Activated T-helper 1 cell treated with anti-CD3 and anti-CD28 coated beads, Interleukin-2, amount 50 U/mL, for 16 hours (primary cell): ENCODE measurements at regions not wholly inside any gene's neighbourhood (a gene's known extent, or its start where the extent isn't known, plus 50 kb on each side); places are given as distances from the start of the nearest gene placed in this dataset.
"Not testable (repeated sequence)": the region's sequence is repeated elsewhere in the genome, so short reads cannot be mapped to it uniquely, and the experiment has no call there.

ENCODE experiments used
- DNase-seq, 2 donors: peaks; one replicate each; pipeline ENCODE4 v3.0.0-alpha.2; 2020; ENCODE audit warnings: low read depth in 1 of 2, low spot score in 1 of 2

DNA sequence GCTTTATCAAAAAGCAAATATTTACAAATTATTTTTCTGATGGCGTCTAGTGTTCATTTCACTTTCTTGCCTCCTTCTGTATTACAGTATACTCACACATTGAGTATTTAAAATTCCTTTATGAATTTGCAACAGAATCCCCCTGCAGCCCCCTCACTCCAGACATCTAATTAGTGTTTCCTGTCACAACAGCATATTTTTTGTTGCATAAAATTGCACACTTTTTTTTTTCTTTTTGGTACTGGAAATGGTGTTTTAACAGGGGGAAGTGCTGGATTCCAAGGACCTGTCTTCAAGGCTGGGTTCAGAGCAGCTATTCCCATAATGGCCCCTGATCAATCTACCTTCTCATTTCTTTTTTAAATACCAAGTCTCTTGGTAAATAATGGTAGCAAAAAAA lies 184.3 kb upstream of the HMCN1 start:
- DNase-seq, result no peak

DNA sequence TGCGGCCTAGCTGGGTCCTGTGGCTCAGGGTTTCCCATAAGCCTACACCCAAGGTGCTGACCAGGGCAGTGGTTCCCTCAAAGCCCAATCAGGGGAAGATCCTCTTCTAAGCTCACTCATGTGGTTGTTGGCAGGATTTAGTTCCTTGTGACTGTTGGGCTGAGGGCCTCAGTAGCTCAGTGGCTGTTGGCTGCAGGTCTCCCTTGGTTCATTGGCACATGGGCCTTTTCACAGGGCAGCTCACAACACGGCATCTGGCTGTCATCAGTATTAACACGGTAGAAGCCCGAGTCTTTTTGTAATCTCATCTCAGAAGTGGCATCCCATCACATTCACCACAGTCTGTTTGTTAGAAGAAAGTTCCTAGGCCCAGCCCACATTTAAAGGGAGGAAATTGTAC lies 188.2 kb upstream of the HMCN1 start:
- DNase-seq, result no peak

DNA sequence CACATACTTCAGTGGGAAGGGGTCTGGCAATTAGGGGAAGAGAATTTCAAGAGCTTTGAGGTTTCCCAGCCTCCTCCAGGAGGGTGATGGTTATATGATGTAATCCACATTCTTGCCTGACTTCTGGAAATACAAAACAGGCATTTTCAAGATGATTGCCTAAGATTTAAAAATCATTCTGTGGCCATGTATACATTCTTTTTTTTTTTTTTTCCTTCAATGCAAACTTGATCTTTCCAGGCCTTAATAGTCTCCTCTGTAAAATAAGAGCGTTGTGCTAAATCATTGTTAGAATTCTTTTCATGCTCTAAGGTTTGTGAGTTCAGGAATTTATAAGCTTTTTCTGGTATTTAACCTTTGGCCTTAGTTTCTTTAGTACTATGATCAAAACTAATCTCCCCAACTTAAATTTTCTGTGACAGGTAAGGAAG lies 192.3 kb upstream of the HMCN1 start:
- no peak for DNase-seq

DNA sequence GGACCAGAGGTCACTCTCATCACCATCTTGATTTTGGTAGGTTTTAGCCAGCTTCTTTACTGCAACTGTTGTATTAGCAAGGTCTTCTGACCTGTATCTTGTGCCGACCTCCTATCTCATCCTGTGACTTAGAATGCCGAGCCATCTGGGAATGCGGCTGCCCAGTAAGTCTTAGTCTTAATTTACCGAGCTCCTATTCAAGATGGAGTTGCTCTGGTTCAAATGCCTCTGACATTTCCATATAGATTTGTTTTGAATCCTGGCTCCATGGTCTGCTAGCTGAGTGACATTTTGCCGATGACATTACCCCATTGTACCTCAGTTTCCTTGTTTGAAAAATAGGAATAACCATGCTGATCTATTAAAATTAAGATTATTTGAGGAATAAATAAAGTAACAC lies 193.9 kb upstream of the HMCN1 start:
- no peak for DNase-seq

DNA sequence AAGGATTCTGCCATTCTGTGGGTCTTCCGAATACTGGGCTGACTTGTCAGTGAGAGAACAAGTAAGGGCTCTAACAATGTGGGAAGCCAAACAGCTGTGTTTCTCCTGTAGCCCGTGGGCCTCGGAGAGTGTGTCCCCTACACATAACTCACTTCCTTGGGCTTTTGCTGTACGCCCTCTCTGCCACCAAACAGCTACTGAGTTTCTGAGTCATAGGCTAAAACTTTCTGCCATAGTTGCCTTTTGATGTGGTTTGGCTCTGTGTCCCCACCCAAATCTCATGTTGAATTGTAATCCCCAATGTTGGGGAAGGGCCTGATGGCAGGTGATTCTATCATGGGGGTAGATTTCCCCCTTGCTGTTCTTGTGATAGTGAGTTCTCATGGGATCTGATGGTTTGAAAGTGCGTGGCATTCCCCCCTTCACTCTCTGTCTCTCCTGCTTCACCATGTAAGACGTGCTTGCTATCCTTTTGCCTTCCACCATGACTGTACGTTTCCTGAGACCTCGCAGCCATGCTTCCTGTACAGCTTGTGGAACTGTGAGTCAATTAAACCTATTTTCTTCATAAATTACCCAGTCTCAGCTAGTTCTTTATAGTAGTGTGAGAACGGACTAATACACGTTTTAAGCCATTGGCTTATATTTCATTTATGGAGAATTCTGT lies 194.8 kb upstream of the HMCN1 start:
- no peak for DNase-seq

DNA sequence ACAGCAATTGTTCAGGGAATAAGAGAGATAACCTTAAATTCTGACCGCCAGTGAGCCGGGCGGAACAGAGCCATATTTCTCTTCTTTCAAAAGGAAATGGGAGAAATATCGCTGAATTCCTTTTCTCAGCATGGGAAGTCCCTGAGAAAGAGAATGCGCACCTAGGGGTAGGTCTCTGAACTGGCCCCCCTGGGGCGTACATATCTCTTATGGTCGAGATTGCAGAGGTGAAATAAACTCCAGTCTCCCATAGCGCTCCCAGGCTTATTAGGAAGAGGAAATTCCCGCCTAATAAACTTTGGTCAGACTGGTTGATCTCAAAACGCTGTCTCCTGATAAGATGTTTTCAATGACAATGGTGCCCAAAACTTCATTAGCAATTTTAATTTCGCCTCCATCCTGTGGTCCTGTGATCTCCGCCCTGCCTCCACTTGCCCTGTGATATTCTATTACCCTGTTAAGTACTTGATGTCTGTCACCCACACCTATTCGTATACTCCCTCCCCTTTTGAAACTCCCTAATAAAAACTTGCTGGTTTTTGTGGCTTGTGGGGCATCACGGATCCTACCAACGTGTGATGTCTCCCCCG lies 195.8 kb upstream of the HMCN1 start:
- DNase-seq, result not testable (repeated sequence)

DNA sequence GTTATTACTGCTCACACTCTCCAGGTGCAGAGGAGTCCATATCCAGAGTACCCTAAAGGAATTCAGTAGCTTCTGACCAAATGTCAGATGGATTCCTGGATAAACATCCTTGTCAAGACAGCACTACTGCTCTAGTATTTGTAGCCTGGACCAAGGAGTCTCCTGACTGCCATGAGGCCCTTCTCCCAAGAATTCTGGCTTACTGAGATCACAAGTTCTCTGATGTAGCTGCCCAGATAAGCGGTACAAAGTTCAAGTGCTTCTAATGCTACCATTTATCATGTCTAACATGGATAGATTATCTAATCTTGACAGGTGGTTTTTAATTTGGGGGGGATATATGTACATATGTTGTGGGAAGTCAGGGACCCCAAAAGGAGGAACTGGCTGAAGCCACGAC lies 196.6 kb upstream of the HMCN1 start:
- DNase-seq, result no peak

DNA sequence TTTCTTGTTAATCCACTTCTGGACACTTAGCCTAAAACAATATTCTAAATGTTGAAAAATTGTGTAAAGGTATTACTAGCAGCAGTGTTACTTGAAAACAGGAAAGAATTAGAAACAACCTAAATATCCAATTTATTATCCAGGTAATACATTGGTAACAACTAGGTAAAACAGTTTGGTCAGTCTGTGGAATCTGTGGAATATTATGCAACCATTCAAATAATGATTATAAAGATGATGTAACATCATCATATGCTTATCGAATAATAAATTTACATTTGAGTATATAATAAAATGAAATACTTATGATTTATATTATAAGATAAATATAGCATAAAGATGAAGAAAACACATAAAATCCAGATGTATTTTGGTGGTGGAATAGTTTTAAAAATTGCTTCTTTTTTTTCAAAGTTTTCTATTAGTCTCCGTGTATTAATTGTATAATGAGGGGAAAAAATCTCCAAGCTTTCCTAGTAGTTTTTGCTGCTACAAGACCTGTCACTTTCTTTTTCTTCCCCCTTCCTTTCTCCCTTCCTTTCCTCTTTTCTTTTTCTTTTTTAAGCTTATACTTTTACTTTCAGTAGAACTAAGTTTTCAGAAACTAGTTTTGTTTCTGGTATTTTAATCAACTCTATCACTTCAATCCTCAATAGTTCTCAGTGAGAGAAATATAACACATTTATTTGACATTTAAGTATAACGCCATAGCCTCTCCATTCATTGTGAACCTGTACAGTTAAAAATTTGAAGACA lies 197.8 kb upstream of the HMCN1 start:
- DNase-seq, result no peak

DNA sequence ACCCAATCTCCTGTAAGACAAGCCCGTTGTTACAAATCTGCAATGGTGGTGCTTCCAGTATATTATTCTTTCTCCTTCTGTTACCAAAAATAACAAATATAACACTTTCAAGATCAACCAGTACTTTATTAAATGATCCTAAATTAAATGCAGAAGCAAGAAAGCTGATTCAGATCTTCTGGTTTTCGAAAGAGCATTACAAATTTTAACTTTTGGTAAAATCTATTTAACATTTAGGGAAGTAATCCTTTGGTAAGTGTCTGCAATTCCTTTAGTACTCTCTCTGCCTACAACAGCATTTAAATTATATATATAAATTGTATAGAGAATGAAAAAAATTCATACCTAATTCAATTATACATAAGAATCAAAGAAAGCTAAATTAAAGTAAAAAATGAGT lies 198.6 kb upstream of the HMCN1 start:
- no peak for DNase-seq

DNA sequence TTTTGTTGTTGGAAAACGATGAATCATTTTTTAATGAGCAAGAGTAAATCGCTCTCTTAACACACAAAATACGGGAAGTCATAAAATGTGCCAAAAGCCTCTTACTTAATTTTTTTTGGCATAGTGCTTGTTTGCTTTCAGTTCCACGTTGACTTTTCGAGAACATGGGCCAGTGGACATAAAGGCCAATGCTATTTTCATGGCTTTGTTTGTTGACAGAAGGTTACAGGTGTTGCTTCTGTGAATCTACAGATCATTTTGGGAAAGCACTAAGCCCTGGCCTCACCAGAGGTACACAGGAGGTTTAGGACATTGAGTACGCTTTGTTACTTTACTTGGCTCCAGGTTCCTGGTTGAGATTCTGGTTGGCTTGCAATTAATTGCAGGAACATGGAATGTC lies 199.4 kb upstream of the HMCN1 start:
- DNase-seq, result no peak

DNA sequence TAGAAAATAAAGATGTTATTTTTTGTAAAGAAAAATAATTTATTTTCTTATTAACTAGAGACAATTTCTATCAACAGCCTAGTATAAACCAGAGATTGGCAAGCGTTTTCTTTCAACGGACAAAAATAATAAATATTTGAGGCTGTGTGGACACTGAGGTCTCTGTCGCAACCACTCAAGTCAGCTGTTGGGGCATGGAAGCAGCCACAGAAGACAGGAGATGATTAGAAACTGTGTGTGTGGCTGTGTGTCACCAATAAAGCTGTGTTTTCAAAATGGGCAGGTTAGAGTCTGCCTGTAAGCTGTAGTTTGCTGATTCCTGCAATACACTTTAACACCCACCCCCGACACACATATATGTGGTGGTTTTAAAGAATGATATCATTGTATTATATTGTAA lies 200.6 kb upstream of the HMCN1 start:
- no peak for DNase-seq

DNA sequence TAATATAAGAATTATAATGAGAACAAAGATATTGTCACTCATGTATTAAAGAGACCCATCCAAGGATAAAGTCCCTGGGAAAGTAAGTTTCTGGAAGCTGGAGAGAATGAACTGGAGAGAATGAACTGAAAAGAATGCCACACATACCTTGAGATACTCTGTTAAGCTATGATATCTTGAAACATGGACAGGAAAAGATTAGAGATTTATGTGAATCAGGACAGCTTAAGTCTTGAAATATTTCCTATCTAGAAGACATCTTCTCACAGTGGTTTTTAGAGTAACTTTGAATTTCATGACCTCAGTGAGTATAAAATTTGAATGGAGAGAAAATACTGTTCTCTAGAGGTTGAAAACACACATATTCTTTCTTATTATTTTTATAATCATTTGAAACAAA lies 201.3 kb upstream of the HMCN1 start:
- DNase-seq, result no peak

DNA sequence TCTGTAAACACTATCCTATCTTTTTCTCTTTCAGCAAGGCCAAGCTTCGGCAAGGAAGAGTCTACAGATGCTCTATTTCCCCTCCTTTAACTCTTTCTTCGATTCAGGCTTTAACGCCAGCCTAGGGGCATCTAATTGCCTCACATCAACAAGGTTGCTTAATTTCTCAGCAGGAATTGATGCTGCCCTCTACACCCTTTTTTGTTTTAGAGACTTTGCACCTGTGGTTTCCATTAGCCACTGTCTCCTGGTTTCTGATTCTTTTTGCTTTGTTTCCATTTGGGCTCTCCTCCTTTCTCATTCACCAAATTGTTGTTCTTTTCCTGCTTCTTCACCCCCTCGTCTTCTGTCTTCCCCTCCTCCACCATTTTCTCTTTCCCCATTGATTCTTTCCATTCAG lies 202.4 kb upstream of the HMCN1 start:
- DNase-seq, result no peak

DNA sequence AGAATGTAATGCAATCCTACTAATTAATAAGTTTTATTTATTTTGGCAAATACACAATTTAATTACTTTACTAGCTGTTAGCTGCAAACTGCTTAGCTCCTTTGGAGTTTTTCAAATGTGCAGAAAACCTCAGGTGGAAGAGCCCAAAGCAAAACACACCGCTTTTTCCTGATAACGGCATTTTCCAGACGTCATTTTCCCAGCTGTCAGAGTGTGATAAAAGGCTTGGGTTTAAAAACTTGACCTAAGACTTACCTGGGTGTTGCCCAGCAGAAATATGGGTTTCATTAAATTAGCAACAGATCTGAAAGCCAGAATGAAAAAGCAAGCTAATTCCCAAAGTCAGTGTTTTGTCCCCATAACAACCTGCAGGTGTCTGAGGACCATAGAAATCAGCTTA lies 204.0 kb upstream of the HMCN1 start:
- no peak for DNase-seq

DNA sequence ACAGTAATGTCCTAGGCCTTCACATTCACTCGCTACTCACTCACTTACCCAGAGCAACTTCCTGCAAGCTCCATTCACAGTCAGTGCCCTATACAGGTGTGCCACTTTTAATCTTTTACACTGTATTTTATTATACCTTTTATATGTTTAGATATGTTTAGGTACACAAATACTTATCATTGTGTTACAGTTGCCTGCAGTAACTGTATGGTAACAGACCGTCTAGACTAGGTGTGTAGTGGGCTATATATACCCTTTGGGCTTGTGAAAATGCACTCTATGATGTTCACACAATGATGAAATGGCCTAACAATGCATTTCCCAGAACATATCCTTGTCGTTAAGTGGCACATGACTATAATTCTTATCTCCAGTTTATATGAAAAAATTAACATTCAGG lies 204.5 kb upstream of the HMCN1 start:
- no peak for DNase-seq

DNA sequence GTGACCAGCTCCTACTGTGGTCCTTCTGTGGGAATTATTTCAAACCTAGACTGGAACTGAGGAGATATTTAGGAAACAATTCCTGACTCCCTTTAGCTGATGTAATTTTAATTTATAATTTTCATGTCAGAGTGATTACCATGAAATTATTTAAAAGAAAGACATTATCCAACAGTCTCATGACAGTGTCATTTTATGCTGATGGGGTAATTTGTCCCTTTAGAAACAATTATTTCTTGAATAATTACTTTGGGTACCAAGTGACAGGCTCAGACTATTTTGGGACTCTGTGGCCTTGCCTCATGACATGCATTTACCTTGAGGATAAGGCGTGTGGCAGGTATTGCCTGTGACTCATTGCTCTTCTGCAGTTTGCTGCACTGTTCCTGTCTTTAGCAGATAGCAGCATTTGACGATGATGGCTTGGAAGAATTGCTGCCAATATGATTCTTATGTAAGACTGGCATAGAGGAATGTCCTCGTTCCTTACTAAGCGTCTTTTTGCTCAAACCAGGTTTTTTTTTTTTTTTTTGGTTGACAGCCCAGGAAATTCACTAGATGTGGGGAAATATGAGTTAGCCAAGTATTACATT lies 206.0 kb upstream of the HMCN1 start:
- DNase-seq, result no peak

DNA sequence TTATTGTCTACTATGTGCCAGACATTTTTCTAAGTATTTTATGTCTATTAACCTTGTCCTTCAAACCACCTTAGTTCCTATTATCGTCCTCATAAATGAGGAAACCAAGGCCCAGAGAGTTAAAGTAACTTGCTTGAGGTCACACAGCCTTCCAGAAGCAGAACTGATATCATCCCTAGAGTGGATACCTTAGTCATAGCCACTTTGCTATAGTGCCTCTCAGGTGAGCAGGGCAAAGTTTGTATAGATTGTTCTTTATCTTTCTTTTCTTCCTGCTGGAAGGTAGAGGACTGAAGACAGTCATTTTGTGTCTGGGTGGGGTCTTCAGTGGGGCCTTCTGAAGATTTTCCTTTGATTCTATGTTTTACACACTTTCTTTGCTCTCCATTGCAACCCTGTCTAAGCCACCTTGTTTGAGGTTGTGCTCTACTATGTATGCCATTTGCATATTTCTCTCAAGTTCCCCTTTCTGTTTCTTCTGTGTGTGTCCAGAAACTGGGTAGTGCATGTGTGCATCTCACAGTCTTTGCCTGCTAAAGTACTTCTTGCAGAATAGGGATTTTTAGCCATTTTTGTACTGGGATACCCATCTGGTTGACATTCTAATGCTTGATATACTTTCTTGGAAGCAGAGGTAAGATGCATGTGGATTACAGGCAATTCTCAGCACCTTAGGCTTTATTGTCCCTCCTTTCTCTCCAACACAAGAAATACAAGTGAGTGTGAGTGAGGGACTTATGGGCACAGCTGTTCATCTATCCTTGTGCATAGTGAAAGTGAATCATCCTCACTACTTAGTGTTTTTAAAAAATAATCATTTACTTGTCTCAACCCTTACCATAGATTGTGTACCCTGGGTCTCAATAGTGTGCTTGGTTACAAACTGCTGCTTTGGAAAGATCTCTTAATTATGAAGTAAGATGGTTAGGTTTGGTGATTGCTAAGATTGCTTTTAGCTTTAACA lies 207.6 kb upstream of the HMCN1 start:
- no peak for DNase-seq

DNA sequence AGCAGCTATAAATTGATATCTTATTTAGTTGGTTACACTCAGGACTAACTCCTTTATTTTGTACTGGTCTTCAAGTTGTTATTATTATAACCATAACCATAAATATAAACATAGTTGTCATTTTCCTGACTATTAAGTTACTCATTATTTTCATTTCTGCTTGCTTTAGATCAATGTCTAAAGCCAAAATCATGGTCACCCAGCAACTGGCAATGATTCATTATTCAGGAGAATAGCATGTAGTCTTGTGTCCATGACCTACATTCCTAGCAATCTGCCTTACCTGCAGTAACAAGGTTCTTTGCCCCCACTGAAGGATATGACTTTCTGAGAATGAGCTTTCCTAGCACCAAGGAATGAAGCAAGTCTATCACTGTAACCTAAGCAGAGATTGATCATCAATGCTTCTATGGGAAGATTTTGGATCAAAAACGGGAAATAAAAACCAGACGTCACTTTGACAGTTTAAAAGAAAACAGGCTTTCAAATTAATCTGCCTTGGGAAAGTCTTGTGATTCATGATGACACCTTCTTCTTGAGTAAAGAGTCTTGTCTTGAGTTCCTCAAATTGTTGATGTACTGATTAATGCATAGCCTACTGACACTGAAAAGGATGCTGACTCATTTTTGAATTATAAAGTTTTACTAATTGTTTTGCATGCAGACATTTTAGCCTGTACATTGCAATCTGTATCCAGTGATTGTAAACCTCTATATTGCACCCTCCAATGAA lies 203.3 kb upstream of the IVNS1ABP start:
- no peak for DNase-seq

DNA sequence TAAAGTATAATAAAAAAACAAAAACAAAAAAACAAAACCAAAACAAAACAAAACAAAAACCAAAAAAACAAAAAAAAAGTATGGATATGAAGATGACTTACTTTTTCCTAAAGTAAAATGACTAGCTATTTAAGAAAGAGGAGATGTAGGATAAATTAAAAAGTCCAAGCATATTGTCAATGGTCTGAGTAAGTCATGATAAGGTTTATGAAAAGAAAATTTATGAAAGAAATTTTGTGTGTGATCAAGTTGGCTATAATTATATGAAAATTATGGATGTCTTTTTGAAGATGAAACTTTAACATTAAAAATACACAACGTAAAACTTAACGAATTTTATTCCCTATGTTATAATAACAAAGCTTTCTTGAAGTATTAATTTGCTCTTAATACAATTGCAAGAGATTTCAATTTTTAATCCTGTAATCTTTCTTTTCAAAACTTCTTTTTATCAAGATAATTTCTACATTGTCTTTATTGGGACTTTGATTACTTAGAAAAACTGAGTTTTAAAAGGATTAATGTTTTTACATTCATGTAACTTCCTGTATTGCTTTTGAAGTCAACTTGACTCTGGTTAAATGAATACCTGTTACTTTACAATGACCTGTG lies 200.9 kb upstream of the IVNS1ABP start:
- DNase-seq, result no peak

DNA sequence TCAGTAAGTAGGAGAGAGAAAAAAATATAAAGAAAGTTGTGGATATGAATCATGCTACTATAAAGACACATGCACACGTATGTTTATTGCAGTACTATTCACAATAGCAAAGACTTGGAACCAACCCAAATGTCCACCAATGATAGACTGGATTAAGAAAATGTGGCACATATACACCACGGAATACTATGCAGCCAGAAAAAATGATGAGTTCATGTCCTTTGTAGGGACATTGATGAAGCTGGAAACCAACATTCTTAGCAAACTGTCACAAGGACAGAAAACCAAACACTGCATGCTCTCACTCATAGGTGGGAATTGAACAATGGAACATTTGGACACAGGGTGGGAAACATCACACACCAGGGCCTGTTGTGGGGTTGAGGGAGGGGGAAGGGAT lies 200.3 kb upstream of the IVNS1ABP start:
- DNase-seq, result not testable (repeated sequence)
